ENCODE measurements at regions not wholly inside any gene's neighbourhood (a gene's known extent, or its start where the extent isn't known, plus 50 kb on each side); places are given as distances from the start of the nearest gene placed in this dataset.

DNA sequence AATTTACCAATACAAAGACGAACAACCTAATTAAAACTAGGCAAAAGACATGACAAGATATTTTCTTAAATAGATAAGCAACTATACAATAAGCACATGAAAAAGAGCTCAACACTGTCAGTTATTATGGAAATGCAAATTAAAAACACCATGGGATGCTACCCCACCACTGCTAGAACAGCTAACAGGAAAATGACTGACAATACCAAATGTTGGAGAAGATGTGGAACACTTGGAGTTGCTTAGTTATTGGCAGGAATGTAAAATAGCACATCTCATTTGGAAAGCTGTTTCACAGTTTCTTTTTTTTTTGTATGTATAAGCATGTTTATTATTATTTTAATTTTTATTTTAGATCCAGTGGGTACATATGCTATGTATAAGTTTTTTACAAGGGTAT, 84.4 kb downstream of the CYRIA start:
- H3K27ac ChIP-seq: no peak overlapping the region
- TF ChIP-seq, protein P1, sequence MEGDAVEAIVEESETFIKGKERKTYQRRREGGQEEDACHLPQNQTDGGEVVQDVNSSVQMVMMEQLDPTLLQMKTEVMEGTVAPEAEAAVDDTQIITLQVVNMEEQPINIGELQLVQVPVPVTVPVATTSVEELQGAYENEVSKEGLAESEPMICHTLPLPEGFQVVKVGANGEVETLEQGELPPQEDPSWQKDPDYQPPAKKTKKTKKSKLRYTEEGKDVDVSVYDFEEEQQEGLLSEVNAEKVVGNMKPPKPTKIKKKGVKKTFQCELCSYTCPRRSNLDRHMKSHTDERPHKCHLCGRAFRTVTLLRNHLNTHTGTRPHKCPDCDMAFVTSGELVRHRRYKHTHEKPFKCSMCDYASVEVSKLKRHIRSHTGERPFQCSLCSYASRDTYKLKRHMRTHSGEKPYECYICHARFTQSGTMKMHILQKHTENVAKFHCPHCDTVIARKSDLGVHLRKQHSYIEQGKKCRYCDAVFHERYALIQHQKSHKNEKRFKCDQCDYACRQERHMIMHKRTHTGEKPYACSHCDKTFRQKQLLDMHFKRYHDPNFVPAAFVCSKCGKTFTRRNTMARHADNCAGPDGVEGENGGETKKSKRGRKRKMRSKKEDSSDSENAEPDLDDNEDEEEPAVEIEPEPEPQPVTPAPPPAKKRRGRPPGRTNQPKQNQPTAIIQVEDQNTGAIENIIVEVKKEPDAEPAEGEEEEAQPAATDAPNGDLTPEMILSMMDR (IDR thresholded peaks at IDR 0.05): no peak
- intact Hi-C loops (cut with DNase I): no loop called here
- 80 to 88% methylated on average over 1 of the region's 1 CpG for WGBS, 2 donors
- no peak overlapping the region for H3K4me3 ChIP-seq
- DNase-seq: no peak
- no peaks in the 10 kb centered on the region for H3K9me3 ChIP-seq
- no peaks in the 10 kb centered on the region for H3K4me1 ChIP-seq
- no peaks in the 10 kb centered on the region for H3K27me3 ChIP-seq
- no peaks in the 10 kb centered on the region for H3K36me3 ChIP-seq

DNA sequence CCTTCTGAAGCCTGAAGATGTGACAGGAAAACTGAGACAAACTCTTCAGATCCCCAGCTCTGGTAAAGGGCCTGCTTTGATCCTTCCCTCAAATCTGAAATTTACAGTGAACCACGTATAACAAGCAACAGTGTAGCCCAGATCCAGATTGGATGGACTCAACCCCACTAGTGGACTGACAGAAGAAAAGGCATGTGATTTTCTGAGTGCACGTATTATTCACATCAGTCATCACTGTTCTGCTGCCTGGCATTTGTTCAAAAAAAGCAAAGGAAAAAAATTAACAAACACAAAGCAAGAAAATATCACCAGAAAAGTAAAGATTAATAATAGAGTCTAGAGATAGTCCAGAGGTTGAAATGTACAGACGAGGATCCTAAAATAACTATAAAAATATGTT, 87.6 kb downstream of the CYRIA start:
- Histone ChIP-seq H3K4me3 (no peak overlapping the region), H3K27ac (no peak overlapping the region), H3K36me3 (no peaks in the 10 kb centered on the region), H3K4me1 (no peaks in the 10 kb centered on the region), H3K9me3 (no peaks in the 10 kb centered on the region), H3K27me3 (no peaks in the 10 kb centered on the region)
- TF ChIP-seq, protein P1 (IDR thresholded peaks at IDR 0.05): no peak
- no peak for TF ChIP-seq POLR2A (IDR thresholded peaks at IDR 0.05)
- no peak for DNase-seq
- intact Hi-C loops (cut with DNase I): no loop called here
- WGBS, 2 donors: 66 to 71% methylated on average over 3 of the region's 3 CpGs

DNA sequence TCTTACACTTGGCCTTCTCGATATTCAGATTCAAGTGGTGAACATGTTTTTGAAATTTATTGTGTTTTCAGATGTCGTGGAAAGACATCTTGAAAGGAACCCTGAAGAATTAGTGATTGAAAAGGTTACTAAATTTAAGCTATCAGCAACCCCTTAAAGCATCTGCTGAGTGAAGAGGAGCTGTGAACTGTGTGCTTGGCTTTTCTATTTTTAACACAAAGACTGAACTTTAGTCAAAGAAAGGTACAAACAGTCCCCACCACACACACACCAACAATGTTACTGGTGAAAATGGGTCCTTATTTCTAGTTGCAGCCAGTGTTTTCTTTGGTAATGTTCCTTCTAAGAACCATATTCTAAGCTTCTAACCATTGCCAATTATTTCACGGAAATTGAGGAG, 95.1 kb downstream of the CYRIA start:
- no peak overlapping the region for H3K4me3 ChIP-seq
- no peaks in the 10 kb centered on the region for H3K27me3 ChIP-seq
- no peaks in the 10 kb centered on the region for H3K9me3 ChIP-seq
- 77 to 92% methylated on average over 3 of the region's 3 CpGs for WGBS, 2 donors
- H3K4me1 ChIP-seq: no peaks in the 10 kb centered on the region
- TF ChIP-seq POLR2A (IDR thresholded peaks at IDR 0.05): no peak
- TF ChIP-seq, protein P1 (IDR thresholded peaks at IDR 0.05): no peak
- intact Hi-C loops (cut with DNase I): no loop called here
- H3K36me3 ChIP-seq: peaks cover 0 to under 1% (median 0%) of the 10 kb centered on the region in 3 donors
- no peak overlapping the region for H3K27ac ChIP-seq
- no peak for DNase-seq

DNA sequence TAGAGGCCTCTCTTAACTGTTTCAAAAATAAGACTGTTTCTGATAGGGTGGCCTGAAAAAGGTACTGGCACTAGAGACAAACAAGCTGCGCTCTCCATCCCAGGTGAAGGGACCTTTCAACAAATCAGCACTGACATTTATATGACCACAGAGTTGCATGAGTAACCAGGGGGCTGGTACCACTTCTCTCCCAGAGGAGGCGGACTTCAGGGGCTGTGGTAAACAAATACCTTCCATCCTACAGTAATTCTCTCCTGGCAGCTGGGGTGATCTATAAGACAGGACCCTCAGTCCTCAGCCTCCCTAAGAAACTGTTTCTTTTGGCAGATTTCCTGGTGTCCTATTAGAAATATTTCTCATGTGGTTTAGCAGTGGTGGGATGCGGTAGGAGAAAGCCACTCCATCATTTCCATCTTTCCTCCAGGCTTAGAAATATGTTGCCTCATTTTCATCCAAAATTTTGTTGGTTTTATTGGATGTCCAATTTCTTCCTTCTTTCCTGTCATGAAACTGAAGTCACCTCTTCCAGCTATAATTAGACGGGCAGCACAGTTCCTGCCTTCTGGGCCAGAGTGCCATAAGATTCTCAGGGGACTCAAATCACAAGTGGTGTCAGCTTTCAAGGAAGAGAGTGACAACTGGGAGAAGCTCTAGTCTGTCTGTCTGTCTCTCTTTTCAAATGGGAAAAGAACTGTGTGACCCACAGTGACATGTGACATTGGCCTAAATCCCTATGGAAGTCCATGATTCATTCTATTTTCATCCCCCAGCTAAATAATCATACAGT, 96.4 kb downstream of the CYRIA start:
- WGBS, 2 donors: 82 to 93% methylated on average over 4 of the region's 4 CpGs
- DNase-seq: no peak
- intact Hi-C loops (cut with DNase I): no loop called here
- TF ChIP-seq, protein P1 (IDR thresholded peaks at IDR 0.05): no peak
- no peak for TF ChIP-seq POLR2A (IDR thresholded peaks at IDR 0.05)
- Histone ChIP-seq H3K4me3 (no peak overlapping the region), H3K36me3 (peaks cover 0 to 8% (median 0%) of the 10 kb centered on the region in 3 donors), H3K9me3 (no peaks in the 10 kb centered on the region), H3K27me3 (no peaks in the 10 kb centered on the region), H3K27ac (no peak overlapping the region), H3K4me1 (no peaks in the 10 kb centered on the region)

DNA sequence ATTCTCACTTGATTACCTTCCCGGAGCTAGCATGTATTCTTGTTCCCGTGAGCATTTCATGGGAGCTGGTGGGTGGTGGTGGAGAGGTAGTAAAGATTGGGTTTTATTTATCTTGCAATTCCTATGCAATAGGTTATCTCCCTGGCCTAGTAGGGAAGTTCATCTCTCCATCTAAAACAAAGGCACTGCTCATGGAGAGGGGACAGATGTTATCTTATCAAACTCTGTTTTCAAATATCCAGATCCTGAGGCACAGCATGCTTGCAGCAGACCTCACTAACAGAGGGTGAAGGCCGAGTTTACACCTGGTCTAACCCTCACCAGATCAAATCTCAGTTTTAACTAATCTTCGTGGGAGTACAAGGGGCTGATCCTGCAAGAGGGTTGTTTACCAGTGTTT, 98.9 kb downstream of the CYRIA start:
- H3K36me3 ChIP-seq: peaks cover 0 to 8% (median 0%) of the 10 kb centered on the region in 3 donors
- no peaks in the 10 kb centered on the region for H3K4me1 ChIP-seq
- no peak overlapping the region for H3K4me3 ChIP-seq
- no peak for DNase-seq
- intact Hi-C loops (cut with DNase I): no loop called here
- H3K9me3 ChIP-seq: no peaks in the 10 kb centered on the region
- TF ChIP-seq, protein P1 (IDR thresholded peaks at IDR 0.05): no peak
- no peak for TF ChIP-seq POLR2A (IDR thresholded peaks at IDR 0.05)
- H3K27me3 ChIP-seq: no peaks in the 10 kb centered on the region
- WGBS, 2 donors: 59 to 65% methylated on average over 4 of the region's 4 CpGs
- no peak overlapping the region for H3K27ac ChIP-seq
